Mesodermal cell (in vitro differentiated cells): ENCODE measurements at regions not wholly inside any gene's neighbourhood (a gene's known extent, or its start where the extent isn't known, plus 50 kb on each side); places are given as distances from the start of the nearest gene placed in this dataset.

ENCODE experiments used
- H3K27ac ChIP-seq: 2 replicates; pipeline ENCODE4 v1.7.0; 2013; ENCODE audit warnings: mild to moderate bottlenecking, low read depth, low read length, moderate library complexity; ENCODE audit not compliant: severe bottlenecking
- H3K36me3 ChIP-seq: 2 replicates; pipeline ENCODE4 v1.7.1; 2013; ENCODE audit warnings: mild to moderate bottlenecking, low read length, moderate library complexity; ENCODE audit not compliant: control insufficient read depth, insufficient read depth
- H3K4me1 ChIP-seq: one replicate; pipeline ENCODE4 v1.7.1; 2013; ENCODE audit warnings: mild to moderate bottlenecking, low read length; ENCODE audit not compliant: insufficient read depth, control insufficient read depth, poor library complexity, severe bottlenecking
- H3K4me3 ChIP-seq: 2 replicates; pipeline ENCODE4 v1.7.0; 2013; ENCODE audit warnings: low read length, control low read depth, mild to moderate bottlenecking; ENCODE audit not compliant: insufficient read depth, poor library complexity, severe bottlenecking; ENCODE audit errors: extremely low read depth
- H3K9me3 ChIP-seq: 2 replicates; pipeline ENCODE4 v1.7.1; 2013; ENCODE audit warnings: mild to moderate bottlenecking, low read length, moderate library complexity; ENCODE audit not compliant: control insufficient read depth
- WGBS, 2 experiments: methylation state at CpG; one replicate each; pipeline ENCODE4 v1.1.5; 2013; ENCODE audit warnings: missing lambda C conversion rate in 2 of 2; ENCODE audit not compliant: insufficient coverage in 2 of 2; 5-methylcytosine and 5-hydroxymethylcytosine counted together

DNA sequence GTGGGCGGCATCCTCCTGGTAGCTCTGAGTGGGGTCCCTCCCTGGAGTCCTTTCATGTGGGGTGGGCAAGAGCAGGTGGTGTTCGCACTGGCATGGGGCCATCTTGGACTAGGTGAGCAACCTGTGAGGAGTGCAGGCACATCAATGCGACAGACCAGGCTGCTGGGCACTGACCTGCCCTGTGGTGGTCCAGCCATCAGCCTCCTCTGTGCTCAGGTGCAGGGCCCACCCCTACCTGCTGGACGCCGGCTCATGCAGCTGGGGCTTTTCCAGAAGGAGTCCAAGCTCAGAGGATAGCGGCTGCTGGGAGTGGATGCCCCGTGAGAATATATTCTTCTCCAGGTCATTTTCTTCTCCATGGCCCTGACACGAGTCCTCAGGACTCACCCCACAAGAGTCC is 424.4 kb downstream of the GLRX3 start:
- Histone ChIP-seq H3K4me1 (no peaks in the 10 kb centered on the region), H3K36me3 (no peaks in the 10 kb centered on the region), H3K9me3 (peaks cover 7% of the 10 kb centered on the region), H3K4me3 (no peak overlapping the region), H3K27ac (no peak overlapping the region)
- 96% methylated on average over 6 to 7 of the region's 8 CpGs for WGBS, 2 experiments

DNA sequence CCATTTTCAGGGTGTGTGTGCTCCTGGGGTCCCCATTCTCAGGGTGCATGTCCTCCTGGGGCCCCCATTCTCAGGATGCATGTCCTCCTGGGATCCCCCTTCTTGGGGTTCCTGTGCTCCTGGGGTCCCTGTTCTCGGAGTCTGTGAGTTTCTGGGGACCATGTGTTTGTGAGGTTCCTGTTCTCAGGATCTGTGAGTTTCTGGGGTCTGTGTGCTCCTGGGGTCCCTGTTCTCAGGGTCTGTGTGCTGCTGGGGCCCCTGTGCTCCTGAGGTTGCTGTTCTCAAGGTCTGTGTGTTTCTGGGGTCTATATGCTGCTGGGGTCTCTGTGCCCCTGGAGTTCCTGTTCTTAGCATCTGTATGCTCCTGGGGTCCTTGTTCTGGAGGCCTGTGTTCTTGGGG is 425.5 kb downstream of the GLRX3 start:
- Histone ChIP-seq H3K4me3 (no peak overlapping the region), H3K36me3 (no peaks in the 10 kb centered on the region), H3K9me3 (peaks cover 7% of the 10 kb centered on the region), H3K4me1 (no peaks in the 10 kb centered on the region), H3K27ac (no peak overlapping the region)
- 80% methylated on average over 1 of the region's 1 CpG; no CpG with 5 or more reads in 1 of the 2 experiments for WGBS, 2 experiments

GRCh38 chr10:130567011-130567410 is 430.8 kb downstream of the GLRX3 start:
- no peaks in the 10 kb centered on the region for H3K4me1 ChIP-seq
- no peak overlapping the region for H3K27ac ChIP-seq
- H3K9me3 ChIP-seq = no peaks in the 10 kb centered on the region
- WGBS, 2 experiments = 91 to 95% methylated on average over 9 to 10 of the region's 12 CpGs
- no peak overlapping the region for H3K4me3 ChIP-seq
- no peaks in the 10 kb centered on the region for H3K36me3 ChIP-seq

DNA sequence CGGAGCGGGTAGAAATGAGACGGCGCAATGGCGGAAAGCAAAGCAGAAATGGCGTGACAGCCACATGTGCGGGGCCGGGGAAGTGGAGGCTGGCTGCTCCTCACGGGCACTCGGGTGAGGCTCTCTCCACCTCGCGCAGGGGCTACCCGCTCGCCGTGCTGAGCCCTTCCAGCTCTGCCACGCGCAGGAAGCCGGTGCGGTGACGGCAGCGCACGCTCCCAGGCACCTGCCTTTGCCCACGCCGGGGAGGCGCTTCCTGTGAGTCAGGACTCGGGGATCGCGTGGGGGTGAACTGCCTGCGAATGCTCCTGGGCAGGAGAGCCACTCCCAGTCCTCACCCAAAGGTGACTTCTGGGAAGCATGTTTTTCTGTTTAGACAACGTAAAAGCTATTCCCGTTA is 431.2 kb downstream of the GLRX3 start:
- Histone ChIP-seq H3K4me3 (no peak overlapping the region), H3K9me3 (no peaks in the 10 kb centered on the region), H3K4me1 (no peaks in the 10 kb centered on the region), H3K27ac (no peak overlapping the region), H3K36me3 (no peaks in the 10 kb centered on the region)
- WGBS, 2 experiments = 94 to 95% methylated on average over 21 to 29 of the region's 31 CpGs

GRCh38 chr10:130568246-130568645 is 432.1 kb downstream of the GLRX3 start:
- no peaks in the 10 kb centered on the region for H3K4me1 ChIP-seq
- no peaks in the 10 kb centered on the region for H3K9me3 ChIP-seq
- WGBS, 2 experiments = 86 to 95% methylated on average over 17 of the region's 18 CpGs
- H3K4me3 ChIP-seq = no peak overlapping the region
- H3K27ac ChIP-seq = no peak overlapping the region
- H3K36me3 ChIP-seq = no peaks in the 10 kb centered on the region

DNA sequence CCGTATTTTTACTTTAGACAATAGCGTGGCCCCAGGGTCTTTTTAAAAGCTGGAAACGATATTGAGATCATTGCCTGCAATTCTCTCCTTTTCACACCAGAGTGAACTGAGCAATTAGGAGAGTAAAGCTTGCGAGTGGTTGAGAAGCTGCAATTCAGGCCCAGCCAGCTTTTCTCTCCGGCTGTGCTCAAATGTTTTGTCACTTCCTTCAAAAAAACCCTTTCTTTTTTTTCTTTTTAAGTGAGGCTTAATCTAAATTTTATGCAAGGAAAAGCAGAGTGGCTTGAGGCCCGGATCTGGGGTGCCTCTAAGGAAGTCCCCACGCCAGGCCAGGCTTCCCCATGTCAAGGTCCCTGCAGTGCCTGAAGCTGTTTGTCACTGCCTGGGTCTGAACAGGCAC is 433.9 kb downstream of the GLRX3 start:
- no peak overlapping the region for H3K27ac ChIP-seq
- 83 to 91% methylated on average over 3 to 7 of the region's 7 CpGs for WGBS, 2 experiments
- H3K4me3 ChIP-seq = no peak overlapping the region
- no peaks in the 10 kb centered on the region for H3K4me1 ChIP-seq
- no peaks in the 10 kb centered on the region for H3K36me3 ChIP-seq
- no peaks in the 10 kb centered on the region for H3K9me3 ChIP-seq

DNA sequence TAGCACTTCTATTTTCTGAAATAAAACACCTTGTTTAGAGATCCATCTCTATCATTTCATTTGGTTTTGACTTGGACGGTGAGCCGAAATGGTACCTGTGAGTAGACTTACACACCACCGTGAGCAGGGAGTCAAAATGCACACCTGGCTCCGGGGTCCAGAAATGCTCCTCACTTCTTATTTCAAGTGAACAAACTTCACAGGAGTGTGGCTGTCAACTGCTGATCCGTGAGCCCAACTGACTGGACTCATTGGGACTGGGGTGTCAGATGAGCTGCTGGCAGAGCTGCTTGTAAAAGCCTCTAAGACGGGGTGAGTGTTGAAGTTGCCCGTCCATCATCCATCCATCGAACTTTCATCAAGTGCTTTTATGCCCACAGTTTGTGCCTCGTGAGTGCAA is 435.5 kb downstream of the GLRX3 start:
- Histone ChIP-seq H3K36me3 (no peaks in the 10 kb centered on the region), H3K27ac (no peak overlapping the region), H3K4me3 (no peak overlapping the region)

DNA sequence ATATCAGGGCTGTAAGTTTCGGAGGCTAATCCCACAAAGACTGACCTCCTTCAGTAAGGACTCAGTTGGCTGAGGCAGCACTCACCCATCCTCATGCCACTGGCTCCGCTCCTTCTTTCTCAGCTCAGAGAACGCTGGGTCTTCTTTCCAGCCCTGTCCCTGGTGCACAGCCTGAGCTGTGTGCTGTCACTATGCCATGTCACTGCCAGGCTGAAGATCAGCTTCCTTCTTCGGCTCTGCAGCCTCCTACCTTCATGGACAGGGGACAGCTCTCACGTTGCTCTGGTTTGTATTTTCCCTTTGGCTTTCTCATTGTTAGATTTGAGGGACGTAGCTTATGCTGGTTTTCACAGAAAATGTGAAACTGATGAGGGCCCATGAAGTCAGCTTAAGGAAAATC is 437.3 kb downstream of the GLRX3 start:
- Histone ChIP-seq H3K4me1 (no peaks in the 10 kb centered on the region), H3K27ac (no peak overlapping the region), H3K36me3 (no peaks in the 10 kb centered on the region), H3K9me3 (no peaks in the 10 kb centered on the region), H3K4me3 (no peak overlapping the region)
- WGBS, 2 experiments = 84 to 96% methylated on average over 5 of the region's 6 CpGs

More for the DNA sequence above, 435.5 kb downstream of the GLRX3 start:
- Histone ChIP-seq H3K4me1 (no peaks in the 10 kb centered on the region), H3K9me3 (no peaks in the 10 kb centered on the region)
- WGBS, 2 experiments = 81 to 94% methylated on average over 7 to 9 of the region's 9 CpGs

DNA sequence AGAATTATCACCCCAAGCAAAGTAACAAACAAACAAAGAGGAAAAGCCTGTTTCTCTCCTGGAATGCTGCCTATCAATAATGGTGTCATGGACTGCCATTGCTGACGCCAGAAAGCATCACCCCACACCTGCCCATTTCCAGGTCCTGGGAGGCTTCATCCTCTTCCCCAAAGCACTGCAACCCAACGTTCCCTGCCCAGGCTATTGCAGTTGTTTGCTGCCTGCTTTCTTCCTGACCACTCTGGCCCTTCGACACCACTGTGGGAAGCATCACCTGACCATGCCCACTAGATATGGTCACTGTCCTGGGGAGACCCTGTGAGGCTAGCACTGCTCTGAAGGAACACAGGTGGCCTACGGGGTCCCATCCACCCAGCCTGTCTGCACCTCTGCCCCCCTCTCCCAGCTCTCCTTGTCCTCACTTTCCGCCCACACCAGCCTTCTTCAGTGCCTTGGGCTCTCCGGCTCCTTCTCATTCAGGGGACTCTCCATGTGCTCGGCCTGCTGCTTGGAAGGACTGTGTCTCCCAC is 439.6 kb downstream of the GLRX3 start:
- H3K27ac ChIP-seq = no peak overlapping the region
- no peaks in the 10 kb centered on the region for H3K9me3 ChIP-seq
- H3K4me1 ChIP-seq = no peaks in the 10 kb centered on the region
- WGBS, 2 experiments = 91 to 93% methylated on average over 7 of the region's 7 CpGs
- H3K4me3 ChIP-seq = no peak overlapping the region
- no peaks in the 10 kb centered on the region for H3K36me3 ChIP-seq

DNA sequence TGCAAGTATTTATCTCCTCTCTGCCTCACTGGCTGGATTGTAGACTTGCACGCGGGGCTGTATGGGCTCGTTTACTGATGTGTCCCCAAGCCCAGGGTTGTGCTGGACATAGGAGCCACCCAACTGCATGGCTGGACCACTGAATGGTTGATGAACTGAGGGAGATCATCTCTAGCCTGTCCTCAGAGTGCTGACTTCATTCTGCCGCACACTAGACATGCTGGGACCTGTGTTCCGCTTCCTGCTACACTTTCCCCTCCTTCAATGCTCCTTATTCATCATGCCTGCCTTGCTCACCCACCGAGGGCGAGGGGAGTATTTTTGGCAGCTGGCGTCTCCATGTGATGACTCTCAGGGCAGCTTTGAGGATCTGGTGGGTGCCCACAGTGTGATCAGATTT is 440.2 kb downstream of the GLRX3 start:
- 74 to 97% methylated on average over 4 to 5 of the region's 8 CpGs for WGBS, 2 experiments
- no peak overlapping the region for H3K4me3 ChIP-seq
- H3K4me1 ChIP-seq = no peaks in the 10 kb centered on the region
- no peaks in the 10 kb centered on the region for H3K36me3 ChIP-seq
- H3K9me3 ChIP-seq = no peaks in the 10 kb centered on the region
- no peak overlapping the region for H3K27ac ChIP-seq

GRCh38 chr10:130577039-130577438 is 440.8 kb downstream of the GLRX3 start:
- no peaks in the 10 kb centered on the region for H3K36me3 ChIP-seq
- no peak overlapping the region for H3K4me3 ChIP-seq
- WGBS, 2 experiments = 92 to 95% methylated on average over 5 to 7 of the region's 8 CpGs
- no peaks in the 10 kb centered on the region for H3K4me1 ChIP-seq
- no peak overlapping the region for H3K27ac ChIP-seq
- no peaks in the 10 kb centered on the region for H3K9me3 ChIP-seq
